H9 (cell line): ENCODE measurements at regions not wholly inside any gene's neighbourhood (a gene's known extent, or its start where the extent isn't known, plus 50 kb on each side); places are given as distances from the start of the nearest gene placed in this dataset.

Experiments
- DNase-seq: peaks from one replicate; pipeline ENCODE4 v3.0.0-alpha.2; 2017
- H2AFZ ChIP-seq: one replicate; pipeline ENCODE4 v1.6.1; 2013; ENCODE audit warnings: mild to moderate bottlenecking, low read length, control low read depth, moderate library complexity
- H2AK5ac ChIP-seq: 2 replicates; pipeline ENCODE4 v1.6.1; 2013; ENCODE audit warnings: low read length, control low read depth, mixed read lengths; ENCODE audit not compliant: insufficient read length
- H2BK120ac ChIP-seq: one replicate; pipeline ENCODE4 v1.6.1; 2013; ENCODE audit warnings: low read depth, mild to moderate bottlenecking, low read length, control low read depth, inconsistent platforms; ENCODE audit not compliant: poor library complexity, severe bottlenecking
- H2BK12ac ChIP-seq: 2 replicates; pipeline ENCODE4 v1.6.1; 2013; ENCODE audit warnings: low read length, control low read depth, mixed read lengths, low read depth; ENCODE audit not compliant: insufficient read length
- H2BK15ac ChIP-seq: 2 replicates; pipeline ENCODE4 v1.6.1; 2013; ENCODE audit warnings: low read depth, low read length, control low read depth
- H2BK20ac ChIP-seq: one replicate; pipeline ENCODE4 v1.6.1; 2013; ENCODE audit warnings: low read depth, mild to moderate bottlenecking, low read length, control low read depth, inconsistent platforms; ENCODE audit not compliant: poor library complexity, severe bottlenecking
- H2BK5ac ChIP-seq: 2 replicates; pipeline ENCODE4 v1.6.1; 2013; ENCODE audit warnings: low read length, control low read depth, mixed read lengths; ENCODE audit not compliant: insufficient read length
- H3K14ac ChIP-seq: 2 replicates; pipeline ENCODE4 v1.6.1; 2013; ENCODE audit warnings: low read length, control low read depth; ENCODE audit not compliant: insufficient read depth
- H3K18ac ChIP-seq: 2 replicates; pipeline ENCODE4 v1.6.1; 2013; ENCODE audit warnings: low read depth, mild to moderate bottlenecking, mixed read lengths, low read length, control low read depth; ENCODE audit not compliant: insufficient read length
- H3K23ac ChIP-seq: 2 replicates; pipeline ENCODE4 v1.6.1; 2013; ENCODE audit warnings: low read length, control low read depth, mixed read lengths, low read depth; ENCODE audit not compliant: insufficient read length
- H3K23me2 ChIP-seq: 2 replicates; pipeline ENCODE4 v1.6.1; 2013; ENCODE audit warnings: low read depth, mild to moderate bottlenecking, mixed read lengths, low read length, control low read depth; ENCODE audit not compliant: insufficient read length, poor library complexity, severe bottlenecking
- H3K27ac ChIP-seq: 2 replicates; pipeline ENCODE4 v1.5.1; 2013; ENCODE audit warnings: low read length, control low read depth, mixed read lengths, low read depth; ENCODE audit not compliant: insufficient read length
- H3K27me3 ChIP-seq: 2 replicates; pipeline ENCODE4 v1.6.1; 2013; ENCODE audit warnings: low read length, control low read depth, inconsistent platforms; ENCODE audit not compliant: insufficient read depth
- H3K4ac ChIP-seq: 2 replicates; pipeline ENCODE4 v1.6.1; 2013; ENCODE audit warnings: low read depth, mild to moderate bottlenecking, control low read depth, inconsistent platforms, low read length, moderate library complexity
- H3K4me1 ChIP-seq: 2 replicates; pipeline ENCODE4 v1.6.1; 2013; ENCODE audit warnings: low read length, control low read depth, inconsistent platforms; ENCODE audit not compliant: insufficient read depth
- H3K4me2 ChIP-seq: 2 replicates; pipeline ENCODE4 v1.6.1; 2013; ENCODE audit warnings: low read length, control low read depth, mixed read lengths; ENCODE audit not compliant: insufficient read length, insufficient read depth
- H3K56ac ChIP-seq: 2 replicates; pipeline ENCODE4 v1.6.1; 2013; ENCODE audit warnings: low read depth, mild to moderate bottlenecking, mixed read lengths, low read length, control low read depth; ENCODE audit not compliant: insufficient read length
- H3K79me1 ChIP-seq: 2 replicates; pipeline ENCODE4 v1.6.1; 2013; ENCODE audit warnings: low read depth, mild to moderate bottlenecking, moderate library complexity, low read length, control low read depth, inconsistent platforms; ENCODE audit not compliant: insufficient read depth, poor library complexity, severe bottlenecking
- H3K79me2 ChIP-seq: 2 replicates; pipeline ENCODE4 v1.6.1; 2013; ENCODE audit warnings: low read length, control low read depth, inconsistent platforms; ENCODE audit not compliant: insufficient read depth
- H3K9ac ChIP-seq: 2 replicates; pipeline ENCODE4 v1.6.1; 2013; ENCODE audit warnings: low read length, control low read depth, mixed read lengths; ENCODE audit not compliant: insufficient read length; ENCODE audit errors: extremely low read depth
- H3K9me3 ChIP-seq: one replicate; pipeline ENCODE4 v1.6.1; 2013; ENCODE audit warnings: low read depth, low read length, inconsistent platforms; ENCODE audit not compliant: control insufficient read depth
- H3T11ph ChIP-seq: one replicate; pipeline ENCODE4 v1.6.1; 2013; ENCODE audit warnings: mild to moderate bottlenecking, low read length, control low read depth, inconsistent platforms
- H4K20me1 ChIP-seq: one replicate; pipeline ENCODE4 v1.6.1; 2013; ENCODE audit not compliant: control insufficient read depth, insufficient read length, insufficient read depth
- H4K5ac ChIP-seq: 2 replicates; pipeline ENCODE4 v1.6.1; 2013; ENCODE audit warnings: low read depth, mild to moderate bottlenecking, mixed read lengths, low read length, control low read depth; ENCODE audit not compliant: insufficient read length
- H4K8ac ChIP-seq: replicated peaks from 2 replicates; pipeline ENCODE4 v1.6.1; 2013; ENCODE audit warnings: low read length, control low read depth, mixed read lengths, low read depth; ENCODE audit not compliant: insufficient read length
- H4K91ac ChIP-seq: 2 replicates; pipeline ENCODE4 v1.6.1; 2013; ENCODE audit warnings: low read depth, mild to moderate bottlenecking, moderate library complexity, mixed read lengths, low read length, control low read depth; ENCODE audit not compliant: insufficient read length
- H3K27ac Mint-ChIP-seq, 3 experiments: 2 replicates in 2 of 3; 3 replicates in 1 of 3; pipeline ENCODE4 v1.8.0; 2020 to 2021; ENCODE audit warnings: mixed read lengths in 3 of 3, mild to moderate bottlenecking in 1 of 3, moderate library complexity in 1 of 3
- H3K27me3 Mint-ChIP-seq: 2 replicates; pipeline ENCODE4 v1.8.0; 2021; ENCODE audit warnings: low read depth, mild to moderate bottlenecking, moderate library complexity, mixed read lengths
- H3K36me3 Mint-ChIP-seq, 3 experiments: 2 replicates in 2 of 3; 3 replicates in 1 of 3; pipeline ENCODE4 v1.8.0; 2020 to 2021; ENCODE audit warnings: low read depth in 3 of 3, mixed read lengths in 3 of 3; ENCODE audit not compliant: insufficient read depth in 1 of 3
- H3K4me1 Mint-ChIP-seq, 2 experiments: 2 replicates each; pipeline ENCODE4 v1.8.0; 2020; ENCODE audit warnings: mixed read lengths in 2 of 2
- H3K4me3 Mint-ChIP-seq, 2 experiments: 2 replicates in 1 of 2; 3 replicates in 1 of 2; pipeline ENCODE4 v1.8.0; 2020 to 2021; ENCODE audit warnings: mild to moderate bottlenecking in 2 of 2, mixed read lengths in 2 of 2, moderate library complexity in 1 of 2
- H3K9me3 Mint-ChIP-seq, 2 experiments: 2 replicates in 1 of 2; 3 replicates in 1 of 2; pipeline ENCODE4 v1.8.0; 2020; ENCODE audit warnings: mild to moderate bottlenecking in 2 of 2, mixed read lengths in 2 of 2, moderate library complexity in 1 of 2
- CTCF ChIP-seq: fragments of 200-600 bp; sonication (generic); conservative IDR thresholded peaks from 3 replicates; pipeline ENCODE4 v1.8.0; 2021; ENCODE audit warnings: antibody characterized with exemption, mild to moderate bottlenecking
- WGBS: extraction: QIAGEN DNeasy Blood & Tissue Kit; methylation state at CpG from one replicate; pipeline ENCODE4 v1.1.7; 2013; ENCODE audit warnings: missing lambda C conversion rate, low lambda C conversion rate, mixed read lengths; ENCODE audit not compliant: insufficient read length; ENCODE audit errors: extremely low coverage; 5-methylcytosine and 5-hydroxymethylcytosine counted together

GRCh38 chr2:76625101-76625500, 897.1 kb downstream of the LRRTM4 start:
- no peaks in the 10 kb centered on the region for H3K27me3 Mint-ChIP-seq
- Histone ChIP-seq H4K5ac (no peak overlapping the region), H3K23me2 (no peaks in the 10 kb centered on the region), H3K18ac (no peak overlapping the region), H2BK15ac (no peak overlapping the region), H3K79me1 (peaks cover 2% of the 10 kb centered on the region), H3K23ac (no peak overlapping the region), H3K27ac (no peak overlapping the region), H2BK5ac (no peak overlapping the region), H3K56ac (no peak overlapping the region), H3K4me1 (no peaks in the 10 kb centered on the region), H4K20me1 (no peaks in the 10 kb centered on the region), H3K9me3 (no peaks in the 10 kb centered on the region), H3K9ac (no peak overlapping the region), H3K79me2 (no peaks in the 10 kb centered on the region; the same call in 1 of the 2 replicates), H3K4ac (no peak overlapping the region), H2BK12ac (no peak overlapping the region), H3K14ac (no peak overlapping the region), H2AFZ (no peak overlapping the region), H2AK5ac (no peak overlapping the region), H3K4me2 (no peak overlapping the region), H2BK120ac (no peak overlapping the region), H3K27me3 (no peaks in the 10 kb centered on the region), H2BK20ac (no peak overlapping the region), H4K91ac (no peak overlapping the region), H3T11ph (no peak overlapping the region), H4K8ac (no peak overlapping the region)
- H3K4me1 Mint-ChIP-seq: peaks cover 20 to 55% of the 10 kb centered on the region in 2 experiments
- peak overlapping the region in 1 of 3 experiments; percentile 2; a peak in 2 of 7 replicates for H3K27ac Mint-ChIP-seq
- H3K9me3 Mint-ChIP-seq: peaks cover 8 to 11% of the 10 kb centered on the region in 2 experiments; a peak in 4 of 5 replicates
- DNase-seq: no peak
- H3K4me3 Mint-ChIP-seq: no peak overlapping the region
- peaks cover 0 to 14% (median 12%) of the 10 kb centered on the region in 3 experiments; a peak in 4 of 7 replicates for H3K36me3 Mint-ChIP-seq
- no peak for TF ChIP-seq CTCF
- WGBS: no CpG with 5 or more reads among the region's 3 CpGs
